T-helper 17 cell (primary cell): ENCODE measurements at regions not wholly inside any gene's neighbourhood (a gene's known extent, or its start where the extent isn't known, plus 50 kb on each side); places are given as distances from the start of the nearest gene placed in this dataset.

Experiments
- ATAC-seq: fragments of 150-1000 bp; cut with Tn5 transposase; 2 replicates; pipeline ENCODE4 v1.10.0; 2021; ENCODE audit warnings: mild to moderate bottlenecking, moderate library complexity
- DNase-seq, 3 donors: peaks; one replicate each; pipeline versions ENCODE4 v3.0.0 to v3.0.0-alpha.2; 2020 to 2021
- H3K9me3 ChIP-seq: one replicate; pipeline ENCODE4 v1.7.0; 2013; ENCODE audit warnings: low read length, mild to moderate bottlenecking; ENCODE audit not compliant: control insufficient read depth, poor library complexity, severe bottlenecking
- H3K27ac Mint-ChIP-seq: one replicate; pipeline ENCODE4 v1.8.0; 2022; ENCODE audit warnings: mild to moderate bottlenecking, moderate library complexity, mixed read lengths
- H3K27me3 Mint-ChIP-seq: one replicate; pipeline ENCODE4 v1.8.0; 2022; ENCODE audit warnings: mixed read lengths
- H3K36me3 Mint-ChIP-seq: one replicate; pipeline ENCODE4 v1.8.0; 2022; ENCODE audit warnings: low read depth, mixed read lengths
- H3K4me1 Mint-ChIP-seq: one replicate; pipeline ENCODE4 v1.8.0; 2022; ENCODE audit warnings: mild to moderate bottlenecking, mixed read lengths
- H3K4me3 Mint-ChIP-seq: one replicate; pipeline ENCODE4 v1.8.0; 2022; ENCODE audit warnings: mild to moderate bottlenecking, moderate library complexity, mixed read lengths

GRCh38 chr1:30379684-30380624, 343.4 kb downstream of the MATN1 start:
- Mint-ChIP-seq H3K36me3 (peaks cover 3% of the 10 kb centered on the region), H3K27ac (no peak overlapping the region), H3K4me3 (no peak overlapping the region), H3K27me3 (peaks cover 65% of the 10 kb centered on the region), H3K4me1 (peaks cover 7% of the 10 kb centered on the region)
- peak; percentile 59 for ATAC-seq
- no peaks in the 10 kb centered on the region for H3K9me3 ChIP-seq
- peak in 1 of 3 donors; percentile 34 for DNase-seq

- peaks cover 3% of the 10 kb centered on the region for H3K36me3 Mint-ChIP-seq
- H3K27me3 Mint-ChIP-seq, result peaks cover 67% of the 10 kb centered on the region
- no peak overlapping the region for H3K27ac Mint-ChIP-seq
- DNase-seq (no peak), ATAC-seq (no peak)
- H3K4me3 Mint-ChIP-seq, result no peak overlapping the region
- no peaks in the 10 kb centered on the region for H3K9me3 ChIP-seq
- peaks cover 7% of the 10 kb centered on the region for H3K4me1 Mint-ChIP-seq
Observed at GRCh38 chr1:30378991-30379581, 344.3 kb downstream of the MATN1 start.

GRCh38 chr1:30378003-30378596, 345.3 kb downstream of the MATN1 start:
- H3K36me3 Mint-ChIP-seq, result peaks cover 3% of the 10 kb centered on the region
- H3K4me3 Mint-ChIP-seq, result no peak overlapping the region
- H3K9me3 ChIP-seq, result no peaks in the 10 kb centered on the region
- DNase-seq (no peak), ATAC-seq (no peak)
- H3K4me1 Mint-ChIP-seq, result peaks cover 8% of the 10 kb centered on the region
- H3K27me3 Mint-ChIP-seq, result peaks cover 67% of the 10 kb centered on the region
- H3K27ac Mint-ChIP-seq, result no peak overlapping the region

GRCh38 chr1:30377230-30378002, 346.0 kb downstream of the MATN1 start:
- no peak overlapping the region for H3K4me3 Mint-ChIP-seq
- no peak overlapping the region for H3K27ac Mint-ChIP-seq
- DNase-seq (no peak), ATAC-seq (no peak)
- H3K9me3 ChIP-seq, result no peaks in the 10 kb centered on the region
- H3K4me1 Mint-ChIP-seq, result peaks cover 10% of the 10 kb centered on the region
- peaks cover 62% of the 10 kb centered on the region for H3K27me3 Mint-ChIP-seq
- peaks cover 3% of the 10 kb centered on the region for H3K36me3 Mint-ChIP-seq

- H3K27me3 Mint-ChIP-seq, result peaks cover 62% of the 10 kb centered on the region
- no peak overlapping the region for H3K4me3 Mint-ChIP-seq
- ATAC-seq (no peak), DNase-seq (no peak)
- H3K27ac Mint-ChIP-seq, result no peak overlapping the region
- peaks cover 3% of the 10 kb centered on the region for H3K36me3 Mint-ChIP-seq
- H3K9me3 ChIP-seq, result no peaks in the 10 kb centered on the region
- H3K4me1 Mint-ChIP-seq, result peaks cover 10% of the 10 kb centered on the region
Observed at GRCh38 chr1:30376054-30376697, 347.2 kb downstream of the MATN1 start.

GRCh38 chr1:30375156-30375555, 348.2 kb downstream of the MATN1 start:
- DNase-seq, result no peak
- Mint-ChIP-seq H3K27ac (peak overlapping the region; percentile 24), H3K4me3 (no peak overlapping the region), H3K36me3 (peaks cover 3% of the 10 kb centered on the region), H3K4me1 (peaks cover 4% of the 10 kb centered on the region), H3K27me3 (peaks cover 59% of the 10 kb centered on the region)
- H3K9me3 ChIP-seq, result no peaks in the 10 kb centered on the region
- no peak for ATAC-seq

GRCh38 chr1:30374400-30375070, 348.9 kb downstream of the MATN1 start:
- Mint-ChIP-seq H3K4me1 (peaks cover 2% of the 10 kb centered on the region), H3K27ac (peak overlapping the region; percentile 24), H3K4me3 (no peak overlapping the region), H3K27me3 (peaks cover 55% of the 10 kb centered on the region), H3K36me3 (peaks cover 3% of the 10 kb centered on the region)
- ATAC-seq (no peak), DNase-seq (no peak)
- no peaks in the 10 kb centered on the region for H3K9me3 ChIP-seq

- ATAC-seq, result no peak
- Mint-ChIP-seq H3K4me1 (peaks cover 2% of the 10 kb centered on the region), H3K27ac (no peak overlapping the region), H3K27me3 (peaks cover 49% of the 10 kb centered on the region), H3K4me3 (no peak overlapping the region), H3K36me3 (peaks cover 3% of the 10 kb centered on the region)
- DNase-seq, result no peak
- H3K9me3 ChIP-seq, result no peaks in the 10 kb centered on the region
Observed at GRCh38 chr1:30373471-30374399, 349.6 kb downstream of the MATN1 start.

- Mint-ChIP-seq H3K36me3 (peaks cover 3% of the 10 kb centered on the region), H3K27ac (no peak overlapping the region), H3K27me3 (peaks cover 49% of the 10 kb centered on the region), H3K4me1 (peaks cover 2% of the 10 kb centered on the region), H3K4me3 (no peak overlapping the region)
- no peaks in the 10 kb centered on the region for H3K9me3 ChIP-seq
- DNase-seq, result no peak
- no peak for ATAC-seq
Observed at GRCh38 chr1:30372792-30373433, 350.5 kb downstream of the MATN1 start.

GRCh38 chr1:30371888-30372791, 351.2 kb downstream of the MATN1 start:
- Mint-ChIP-seq H3K27ac (no peak overlapping the region), H3K4me3 (no peak overlapping the region), H3K4me1 (peaks cover 2% of the 10 kb centered on the region), H3K36me3 (peaks cover 3% of the 10 kb centered on the region), H3K27me3 (peaks cover 45% of the 10 kb centered on the region)
- ATAC-seq (no peak), DNase-seq (no peak)
- H3K9me3 ChIP-seq, result no peaks in the 10 kb centered on the region
